H1 (cell line): ENCODE measurements at regions not wholly inside any gene's neighbourhood (a gene's known extent, or its start where the extent isn't known, plus 50 kb on each side); places are given as distances from the start of the nearest gene placed in this dataset.

Experiments used
- CHD1 ChIP-seq: IDR thresholded peaks from 2 replicates; pipeline ENCODE4 v1.6.1; 2012; ENCODE audit warnings: low read depth, low read length, improper control_type of control experiment
- CHD7 ChIP-seq: fragments of 300-600 bp; sonication (generic); IDR thresholded peaks from 2 replicates; pipeline ENCODE4 v1.7.1; 2012; ENCODE audit warnings: low read length, moderate library complexity, mild to moderate bottlenecking, inconsistent platforms; ENCODE audit not compliant: insufficient replicate concordance
- EGR1 ChIP-seq: IDR thresholded peaks from 2 replicates; pipeline ENCODE4 v1.6.1; 2011; ENCODE audit warnings: low read depth, low read length, borderline replicate concordance
- KDM4A ChIP-seq: IDR thresholded peaks from one replicate; pipeline ENCODE4 v1.7.1; 2012; ENCODE audit warnings: low read depth, mild to moderate bottlenecking, moderate library complexity, low read length, inconsistent platforms; ENCODE audit not compliant: severe bottlenecking
- POLR2AphosphoS5 ChIP-seq: IDR thresholded peaks from 2 replicates; pipeline ENCODE4 v1.6.1; 2011; ENCODE audit warnings: low read depth, low read length
- SP2 ChIP-seq: IDR thresholded peaks from 2 replicates; pipeline ENCODE4 v1.6.1; 2012; ENCODE audit warnings: mild to moderate bottlenecking, low read length, inconsistent platforms

DNA sequence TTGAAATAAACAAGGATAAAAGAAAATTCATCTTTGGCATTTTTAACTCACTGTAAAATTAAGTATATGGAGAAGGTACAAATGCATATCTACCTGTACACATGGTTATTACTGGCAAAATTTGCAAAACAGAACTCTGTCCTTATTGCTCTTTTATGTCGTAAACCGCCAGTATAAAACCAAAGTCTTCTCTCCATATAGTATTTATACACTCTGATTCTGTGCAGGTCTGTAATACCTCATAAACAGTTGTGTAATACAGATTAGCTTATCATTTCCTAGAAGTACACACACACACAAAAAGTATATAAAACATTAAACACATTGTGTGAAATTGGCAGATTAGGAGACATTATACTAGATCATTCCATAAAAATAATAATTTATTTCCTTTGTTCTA is 406.6 kb upstream of the ANO3 start (continued):
- TF ChIP-seq CHD7: no peak
- no peak for TF ChIP-seq CHD1
- no peak for TF ChIP-seq EGR1
- no peak for TF ChIP-seq POLR2AphosphoS5
- TF ChIP-seq KDM4A: no peak
- no peak for TF ChIP-seq SP2
